Loucy (cell line): ENCODE measurements at regions not wholly inside any gene's neighbourhood (a gene's known extent, or its start where the extent isn't known, plus 50 kb on each side); places are given as distances from the start of the nearest gene placed in this dataset.
A peak's percentile ranks its signal among the peaks of the same experiment; 100 is the strongest.

Experiments used
- H2AFZ ChIP-seq: fragments of 200-600 bp; sonication (generic); 2 replicates; pipeline ENCODE4 v1.6.0; 2016; ENCODE audit warnings: antibody characterized with exemption, mild to moderate bottlenecking, low read length, moderate library complexity
- H3F3A ChIP-seq: fragments of 200-600 bp; 2 replicates; pipeline ENCODE4 v1.6.0; 2016; ENCODE audit warnings: antibody characterized with exemption, low read depth, mild to moderate bottlenecking
- H3K27me3 ChIP-seq: fragments of 200-600 bp; sonication (generic); 2 replicates; pipeline ENCODE4 v1.6.1; 2014; ENCODE audit warnings: low read length, mild to moderate bottlenecking; ENCODE audit not compliant: insufficient read depth, poor library complexity, severe bottlenecking
- H3K36me3 ChIP-seq: fragments of 200-600 bp; sonication (generic); 2 replicates; pipeline ENCODE4 v1.6.1; 2016; ENCODE audit warnings: low read length; ENCODE audit not compliant: insufficient read depth
- H3K4me1 ChIP-seq: fragments of 200-600 bp; sonication (generic); 2 replicates; pipeline ENCODE4 v1.5.1; 2014; ENCODE audit warnings: low read length, mild to moderate bottlenecking; ENCODE audit not compliant: insufficient read depth, poor library complexity, severe bottlenecking
- H3K4me2 ChIP-seq: fragments of 200-600 bp; sonication (generic); 2 replicates; pipeline ENCODE4 v1.6.0; 2014; ENCODE audit warnings: antibody characterized with exemption, low read length, low read depth, mild to moderate bottlenecking; ENCODE audit not compliant: poor library complexity, severe bottlenecking
- H3K4me3 ChIP-seq: fragments of 200-600 bp; sonication (generic); 2 replicates; pipeline ENCODE4 v1.5.1; 2014; ENCODE audit warnings: low read length, mild to moderate bottlenecking, mixed read lengths; ENCODE audit not compliant: poor library complexity, severe bottlenecking
- H3K79me2 ChIP-seq: fragments of 200-600 bp; sonication (generic); 2 replicates; pipeline ENCODE4 v1.6.1; 2014; ENCODE audit warnings: low read length; ENCODE audit not compliant: insufficient read depth
- H3K9ac ChIP-seq: fragments of 200-600 bp; sonication (generic); 2 replicates; pipeline ENCODE4 v1.6.0; 2014; ENCODE audit warnings: mild to moderate bottlenecking, low read depth, low read length, moderate library complexity; ENCODE audit not compliant: poor library complexity, severe bottlenecking
- H3K9me2 ChIP-seq: fragments of 200-600 bp; sonication (generic); replicated peaks from 2 replicates; pipeline ENCODE4 v1.6.1; 2016; ENCODE audit warnings: low read depth, low read length, mixed read lengths
- H3K9me3 ChIP-seq: fragments of 200-600 bp; sonication (generic); 2 replicates; pipeline ENCODE4 v1.6.1; 2014; ENCODE audit warnings: mild to moderate bottlenecking, antibody characterized with exemption, low read length, low read depth; ENCODE audit not compliant: insufficient read depth
- H4K20me1 ChIP-seq: fragments of 200-600 bp; sonication (generic); 2 replicates; pipeline ENCODE4 v1.6.0; 2014; ENCODE audit warnings: antibody characterized with exemption, low read length, mild to moderate bottlenecking; ENCODE audit not compliant: insufficient read depth, poor library complexity, severe bottlenecking
- EZH2phosphoT487 ChIP-seq: fragments of 200-600 bp; IDR thresholded peaks from 2 replicates; pipeline ENCODE4 v1.6.1; 2018; ENCODE audit warnings: antibody characterized with exemption, mild to moderate bottlenecking, moderate library complexity, borderline replicate concordance
- TF ChIP-seq, protein P1 (sequence below): fragments of 200-600 bp; sonication (generic); conservative IDR thresholded peaks from 2 replicates; pipeline ENCODE4 v1.5.1; 2014; ENCODE audit warnings: mild to moderate bottlenecking, antibody characterized with exemption, low read length

- no peak for TF ChIP-seq EZH2phosphoT487
- TF ChIP-seq, protein P1, sequence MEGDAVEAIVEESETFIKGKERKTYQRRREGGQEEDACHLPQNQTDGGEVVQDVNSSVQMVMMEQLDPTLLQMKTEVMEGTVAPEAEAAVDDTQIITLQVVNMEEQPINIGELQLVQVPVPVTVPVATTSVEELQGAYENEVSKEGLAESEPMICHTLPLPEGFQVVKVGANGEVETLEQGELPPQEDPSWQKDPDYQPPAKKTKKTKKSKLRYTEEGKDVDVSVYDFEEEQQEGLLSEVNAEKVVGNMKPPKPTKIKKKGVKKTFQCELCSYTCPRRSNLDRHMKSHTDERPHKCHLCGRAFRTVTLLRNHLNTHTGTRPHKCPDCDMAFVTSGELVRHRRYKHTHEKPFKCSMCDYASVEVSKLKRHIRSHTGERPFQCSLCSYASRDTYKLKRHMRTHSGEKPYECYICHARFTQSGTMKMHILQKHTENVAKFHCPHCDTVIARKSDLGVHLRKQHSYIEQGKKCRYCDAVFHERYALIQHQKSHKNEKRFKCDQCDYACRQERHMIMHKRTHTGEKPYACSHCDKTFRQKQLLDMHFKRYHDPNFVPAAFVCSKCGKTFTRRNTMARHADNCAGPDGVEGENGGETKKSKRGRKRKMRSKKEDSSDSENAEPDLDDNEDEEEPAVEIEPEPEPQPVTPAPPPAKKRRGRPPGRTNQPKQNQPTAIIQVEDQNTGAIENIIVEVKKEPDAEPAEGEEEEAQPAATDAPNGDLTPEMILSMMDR = no peak
- Histone ChIP-seq H3K79me2 (no peaks in the 10 kb centered on the region), H3K4me1 (no peaks in the 10 kb centered on the region), H3K4me2 (no peak overlapping the region), H4K20me1 (no peaks in the 10 kb centered on the region), H3K4me3 (no peak overlapping the region), H3K36me3 (no peaks in the 10 kb centered on the region), H3K9me3 (no peaks in the 10 kb centered on the region), H3K9ac (no peak overlapping the region), H3K27me3 (no peaks in the 10 kb centered on the region), H3F3A (no peaks in the 10 kb centered on the region), H2AFZ (no peak overlapping the region), H3K9me2 (no peaks in the 10 kb centered on the region)
Observed at GRCh38 chr21:20440338-20440737, 557.9 kb upstream of the NCAM2 start.

DNA sequence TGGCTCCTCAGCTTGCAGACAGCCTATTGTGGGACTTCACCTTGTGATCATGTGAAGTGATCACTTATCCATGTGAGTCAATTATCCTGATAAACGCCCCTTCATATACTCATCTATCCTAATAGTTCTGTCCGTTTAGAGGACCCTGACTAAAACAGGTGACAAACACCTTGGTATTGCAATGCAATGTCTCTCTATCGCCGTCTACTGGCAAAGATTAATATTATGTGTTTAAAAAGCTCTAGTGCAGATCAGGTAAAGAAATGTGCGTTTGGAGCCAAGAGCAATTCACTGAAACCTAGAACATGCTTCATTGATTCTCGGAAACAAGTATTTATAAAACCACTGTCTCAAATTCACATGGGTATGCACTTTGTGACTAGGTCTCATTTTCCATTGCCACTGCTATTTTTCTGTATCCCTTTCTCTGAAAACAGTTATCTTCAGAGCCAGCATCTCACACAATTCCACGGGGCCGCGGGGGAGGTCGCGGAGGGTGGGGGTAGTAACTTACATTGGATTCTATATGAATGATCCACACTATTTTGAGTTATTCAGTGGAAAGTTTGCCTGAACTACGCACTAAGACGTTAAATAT, 554.6 kb upstream of the NCAM2 start:
- no peaks in the 10 kb centered on the region for H3F3A ChIP-seq
- H3K4me1 ChIP-seq = no peaks in the 10 kb centered on the region
- no peaks in the 10 kb centered on the region for H3K79me2 ChIP-seq
- no peak overlapping the region for H3K4me2 ChIP-seq
- TF ChIP-seq, protein P1 = peak; percentile 76
- TF ChIP-seq EZH2phosphoT487 = no peak
- H2AFZ ChIP-seq = no peak overlapping the region
- no peak overlapping the region for H3K4me3 ChIP-seq
- H3K9me2 ChIP-seq = no peaks in the 10 kb centered on the region
- H4K20me1 ChIP-seq = no peaks in the 10 kb centered on the region
- H3K36me3 ChIP-seq = no peaks in the 10 kb centered on the region
- no peak overlapping the region for H3K9ac ChIP-seq
- no peaks in the 10 kb centered on the region for H3K9me3 ChIP-seq
- H3K27me3 ChIP-seq = no peaks in the 10 kb centered on the region

DNA sequence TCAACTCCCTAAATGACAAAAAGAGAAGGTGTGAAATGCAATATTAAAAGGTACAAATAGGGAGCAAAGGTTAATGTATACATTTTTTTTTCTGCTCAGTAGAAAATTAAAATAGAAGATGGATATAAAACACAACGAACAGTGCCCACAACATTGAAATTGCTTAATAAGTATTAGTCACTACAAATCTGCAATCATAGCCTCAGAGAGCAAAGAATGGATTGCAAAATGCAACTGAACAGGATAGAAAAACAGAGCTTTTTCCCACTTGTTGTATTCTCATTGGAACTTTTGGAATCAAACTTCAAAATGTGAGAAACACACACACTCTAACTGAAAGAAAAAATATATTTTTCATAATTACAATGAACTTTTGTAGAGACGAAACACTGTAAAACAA, 552.2 kb upstream of the NCAM2 start:
- H3K4me2 ChIP-seq = no peak overlapping the region
- H4K20me1 ChIP-seq = no peaks in the 10 kb centered on the region
- H3K4me1 ChIP-seq = no peaks in the 10 kb centered on the region
- H3K27me3 ChIP-seq = no peaks in the 10 kb centered on the region
- no peaks in the 10 kb centered on the region for H3K9me3 ChIP-seq
- H3K36me3 ChIP-seq = no peaks in the 10 kb centered on the region
- no peaks in the 10 kb centered on the region for H3K9me2 ChIP-seq
- TF ChIP-seq, protein P1 = no peak
- no peak for TF ChIP-seq EZH2phosphoT487
- H3F3A ChIP-seq = no peaks in the 10 kb centered on the region
- H2AFZ ChIP-seq = no peak overlapping the region
- H3K9ac ChIP-seq = no peak overlapping the region
- no peak overlapping the region for H3K4me3 ChIP-seq
- H3K79me2 ChIP-seq = no peaks in the 10 kb centered on the region
